GM18498 (cell line): ENCODE measurements at regions not wholly inside any gene's neighbourhood (a gene's known extent, or its start where the extent isn't known, plus 50 kb on each side); places are given as distances from the start of the nearest gene placed in this dataset.
"Not testable (repeated sequence)": the region's sequence is repeated elsewhere in the genome, so short reads cannot be mapped to it uniquely, and the experiment has no call there.

Experiments used
- ATAC-seq: cut with Tn5 transposase; IDR thresholded peaks from one replicate; pipeline ENCODE4 v1.9.1; 2021; ENCODE audit warnings: mild to moderate bottlenecking, moderate library complexity; ENCODE audit not compliant: unreplicated experiment

DNA sequence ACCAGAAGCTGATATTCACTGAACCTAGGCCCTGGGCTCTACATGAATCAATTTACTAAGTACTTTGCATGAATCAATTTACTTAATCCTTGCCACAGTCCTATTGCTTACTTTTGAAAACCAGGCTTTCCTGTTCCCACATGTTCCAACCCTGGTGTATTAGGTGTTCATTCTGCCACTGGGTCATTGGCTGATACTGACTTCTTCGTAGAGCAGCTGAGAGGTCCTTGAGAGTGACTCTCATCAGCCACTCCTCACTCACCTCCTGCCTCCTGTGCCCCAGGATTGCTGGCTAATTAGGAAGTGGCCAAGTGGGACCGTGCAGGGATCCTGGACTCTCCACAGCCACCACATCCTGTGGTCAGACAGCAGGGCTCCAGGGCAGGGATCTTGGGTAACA is 109.5 kb upstream of the CXorf66 start:
- not testable (repeated sequence) for ATAC-seq

DNA sequence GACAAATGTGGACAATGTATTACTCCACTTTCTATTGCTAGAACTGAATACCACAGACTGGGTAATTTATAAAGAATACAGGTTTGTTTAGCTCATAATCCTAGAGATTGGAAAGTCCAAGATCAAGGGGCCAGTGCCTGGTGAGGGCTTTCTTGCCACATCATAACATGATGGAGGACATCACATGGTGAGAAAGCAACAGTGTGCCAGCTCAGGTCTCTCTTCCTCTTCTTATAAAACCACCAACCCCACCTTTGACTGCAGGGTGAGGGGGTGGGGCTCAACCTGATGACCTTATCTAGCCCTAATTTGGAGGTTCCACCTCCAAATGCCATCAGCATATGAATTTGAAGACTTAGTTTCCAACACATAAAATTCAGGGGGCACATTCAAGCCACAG is 105.7 kb upstream of the CXorf66 start:
- ATAC-seq = no peak

DNA sequence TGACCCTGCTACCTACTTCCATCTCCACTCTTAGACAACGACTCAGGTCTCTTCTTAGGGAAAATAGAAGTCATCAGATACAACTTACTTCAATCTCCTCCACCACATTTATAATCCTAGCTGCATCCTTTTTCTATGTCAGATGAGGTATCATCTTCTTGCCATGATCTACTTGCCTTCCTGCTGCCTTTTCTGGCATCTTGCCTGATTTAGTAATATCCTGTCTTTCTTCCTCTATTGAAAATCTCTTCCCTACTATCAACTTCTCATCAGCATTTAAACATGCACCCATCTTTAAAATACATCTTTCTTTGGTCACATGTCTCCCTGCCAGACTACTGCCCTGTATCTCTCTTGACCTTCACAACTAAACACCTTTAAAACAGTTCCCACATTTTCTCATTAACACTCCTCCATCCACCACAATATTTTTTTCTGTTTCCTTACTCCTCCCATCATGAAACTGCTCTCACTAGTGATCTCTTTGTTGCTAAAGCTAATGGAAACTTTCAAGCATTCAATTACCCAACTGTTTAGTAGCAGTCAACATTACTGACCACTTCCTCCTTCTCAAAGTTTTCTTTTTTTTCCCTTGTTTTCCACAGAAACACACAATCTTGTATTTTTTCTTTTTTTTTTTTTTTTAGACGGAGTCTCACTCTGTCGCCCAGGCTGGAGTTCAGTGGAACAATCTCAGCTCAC is 100.8 kb upstream of the CXorf66 start:
- no peak for ATAC-seq

DNA sequence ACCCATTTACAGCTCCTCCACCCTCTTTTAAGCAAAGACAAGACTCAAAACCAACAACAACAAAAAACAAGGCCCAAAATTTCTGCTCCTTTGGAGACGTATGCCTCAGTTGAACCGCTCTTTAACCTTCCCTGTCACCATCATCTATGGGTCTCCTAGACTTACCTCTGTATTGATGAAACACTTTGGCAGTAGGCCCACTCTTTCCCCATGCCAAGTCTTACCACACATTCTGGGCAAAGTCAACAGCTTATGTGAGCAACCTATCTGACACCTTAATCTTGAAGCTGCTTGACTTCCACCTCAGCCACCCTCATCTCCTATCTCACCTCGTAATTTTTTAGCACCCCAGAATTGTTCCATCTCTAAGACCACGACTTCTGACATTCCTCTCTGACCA is 99.7 kb upstream of the CXorf66 start:
- no peak for ATAC-seq

DNA sequence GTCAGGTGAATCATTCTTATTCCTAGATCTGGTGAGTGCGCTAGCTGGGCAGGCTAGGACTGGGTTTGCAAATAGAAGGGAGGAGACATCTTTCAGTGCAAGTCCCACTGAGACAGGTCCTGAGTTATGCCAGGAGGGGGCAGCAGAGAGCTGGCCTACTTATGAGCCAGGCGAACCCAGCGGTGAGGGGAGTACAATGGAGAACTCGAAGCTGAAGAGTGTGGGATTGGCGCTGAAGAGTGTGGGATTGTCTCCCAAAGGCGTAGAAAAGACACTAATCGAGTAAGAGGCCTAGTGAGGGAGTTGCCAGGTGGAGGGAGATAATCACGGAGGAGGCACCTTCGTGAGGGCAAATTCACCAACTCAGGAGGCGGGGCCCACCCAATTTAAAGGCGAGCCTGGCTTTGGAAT is 91.7 kb upstream of the CXorf66 start:
- ATAC-seq = peak; percentile 97

DNA sequence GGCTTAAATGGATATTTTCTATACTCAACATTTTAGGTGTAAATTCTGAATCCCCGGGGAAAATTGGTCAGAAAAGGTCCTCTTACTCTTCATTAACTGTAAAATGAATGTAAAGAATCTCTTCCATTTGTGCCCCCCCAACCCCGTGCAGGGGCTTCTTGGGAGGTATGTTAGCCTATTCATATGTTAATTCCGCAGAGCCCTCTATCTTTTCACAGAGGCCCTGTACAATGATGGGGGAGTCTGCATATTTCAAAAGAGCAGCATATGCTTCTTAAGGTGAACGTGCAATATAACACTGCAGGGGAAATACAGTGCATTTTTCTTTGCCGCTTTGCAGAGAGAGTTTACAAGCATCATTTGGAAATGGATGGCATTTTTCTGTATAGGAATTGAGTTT is 88.5 kb upstream of the CXorf66 start:
- ATAC-seq = no peak

DNA sequence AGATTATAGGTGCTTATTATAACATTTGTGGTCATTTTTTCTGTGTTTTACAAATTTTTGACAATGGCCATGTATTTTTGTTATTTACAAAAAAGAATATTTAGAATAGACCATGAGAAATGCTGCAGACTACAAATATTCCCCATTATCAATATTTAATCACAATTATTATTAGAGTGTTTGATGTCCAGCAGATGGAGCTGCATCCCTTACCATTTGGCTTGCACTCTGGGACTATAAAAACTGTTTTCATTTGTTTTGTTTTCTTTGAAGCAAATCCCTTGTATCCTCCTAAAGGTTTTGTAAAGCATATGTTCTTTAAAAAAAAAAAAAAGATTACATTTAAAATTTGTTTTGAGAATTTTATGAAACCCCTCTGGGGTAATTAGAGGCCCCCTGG is 85.6 kb upstream of the CXorf66 start:
- ATAC-seq = no peak

DNA sequence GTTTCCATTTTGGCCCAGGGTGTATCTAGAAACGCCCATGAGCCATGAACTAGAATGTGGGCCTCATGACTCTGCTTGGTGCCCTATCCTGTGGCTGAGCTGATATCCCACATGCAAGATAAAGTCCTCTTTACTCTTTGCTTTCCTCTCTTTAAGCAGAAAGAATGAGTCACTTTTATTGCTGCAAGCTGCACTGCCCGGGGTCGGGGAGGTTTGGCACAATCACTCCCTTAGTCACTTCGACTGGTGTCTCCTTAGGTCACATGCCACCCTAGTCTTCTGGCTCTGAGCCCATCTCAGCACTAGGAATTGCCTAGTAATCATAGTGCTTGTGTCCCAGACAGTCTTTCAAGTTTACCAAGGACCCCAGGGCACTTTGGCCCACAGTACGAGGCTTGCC is 75.1 kb upstream of the CXorf66 start:
- ATAC-seq = no peak

DNA sequence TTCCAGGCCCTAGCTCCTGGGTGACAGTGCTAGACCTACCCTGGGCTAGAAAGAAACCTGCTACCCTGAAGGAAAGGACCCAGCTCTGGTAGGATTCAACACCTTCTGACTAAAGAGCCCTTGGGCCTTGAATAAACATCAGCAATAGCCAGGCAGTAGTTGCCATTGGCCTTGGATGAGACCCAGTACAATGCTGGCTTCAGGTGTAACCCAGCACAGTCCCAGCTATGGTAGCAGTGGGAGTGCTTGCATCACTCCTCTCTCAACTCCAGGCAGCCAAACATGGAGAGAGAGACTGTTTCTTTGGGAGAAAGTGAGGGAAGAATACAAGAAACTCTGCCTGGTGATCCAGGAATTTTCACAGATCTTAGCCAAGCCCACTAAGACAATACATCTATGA is 73.5 kb upstream of the CXorf66 start:
- no peak for ATAC-seq

DNA sequence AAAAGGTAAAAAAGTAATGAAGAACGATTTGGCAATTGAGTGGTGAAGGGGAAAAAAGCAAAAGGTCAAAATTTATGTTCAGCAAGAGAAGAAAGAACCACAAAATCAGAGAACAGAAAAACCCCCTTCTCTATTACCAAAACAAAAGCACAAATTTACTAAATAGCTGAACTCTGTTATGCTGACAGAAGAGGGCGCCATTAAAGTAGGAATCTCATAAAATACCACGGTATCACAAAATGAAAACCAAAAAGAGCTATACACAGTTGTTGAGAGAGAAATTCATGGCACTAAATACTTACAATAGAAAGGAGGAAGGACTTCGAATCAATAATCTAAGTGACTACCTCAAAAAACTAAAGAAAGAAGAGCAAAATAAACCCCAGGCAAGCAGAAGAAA is 69.6 kb upstream of the CXorf66 start:
- no peak for ATAC-seq

DNA sequence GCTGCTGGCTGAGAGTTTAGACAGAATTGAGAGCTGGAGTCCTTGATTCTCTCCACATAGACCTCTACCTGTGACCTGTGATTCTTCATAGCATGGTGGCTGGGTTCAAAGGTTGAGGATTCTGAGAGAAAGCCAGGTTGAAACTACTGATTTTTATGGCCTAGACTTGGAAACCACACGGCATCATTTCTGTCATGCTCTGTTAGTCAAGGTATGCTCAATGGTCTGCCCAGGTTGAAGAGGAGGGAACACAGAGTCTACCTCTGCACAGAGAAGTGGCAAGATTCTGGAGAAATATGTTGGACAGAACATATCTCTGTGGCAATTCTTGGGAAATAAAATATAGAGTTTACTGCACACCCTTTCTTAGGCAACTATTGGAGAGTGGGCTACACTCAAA is 57.2 kb upstream of the CXorf66 start:
- no peak for ATAC-seq

DNA sequence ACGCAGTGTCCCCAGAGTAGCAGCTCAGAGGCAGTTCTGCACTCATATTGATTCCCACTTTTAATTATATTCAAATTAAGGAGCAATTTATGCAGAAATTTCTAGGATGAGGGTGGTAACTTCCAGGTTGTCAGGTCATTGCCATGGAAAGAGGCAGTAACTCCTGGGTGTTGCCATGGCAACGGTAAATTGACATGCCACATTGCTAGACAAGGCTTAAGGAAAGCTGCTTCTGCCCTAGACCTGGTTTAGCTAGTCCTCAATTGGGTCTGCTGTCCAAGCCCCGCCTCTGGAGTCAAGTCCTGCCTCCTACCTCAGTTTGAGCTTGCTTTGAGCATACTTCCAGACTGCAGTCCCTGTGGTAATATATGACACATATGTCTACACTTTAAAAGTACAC is 53.8 kb upstream of the CXorf66 start:
- ATAC-seq = not testable (repeated sequence)
